Panc1 (cell line): ENCODE measurements at regions not wholly inside any gene's neighbourhood (a gene's known extent, or its start where the extent isn't known, plus 50 kb on each side); places are given as distances from the start of the nearest gene placed in this dataset.

Experiments used
- ATAC-seq: fragments of 200-7000 bp; cut with Tn5 transposase; 2 replicates; pipeline ENCODE4 v1.9.1; 2020; ENCODE audit warnings: mild to moderate bottlenecking, moderate library complexity
- BruUV-seq: library from RNA; stranded (reverse); fragments of 400-500 nt; replicated peaks from 2 replicates; lab custom pipeline; 2021; lab: Mats Ljungman, UMichigan
- CTCF ChIA-PET: fragments of 300-600 bp; sonication (Branson Sonifier 250); formaldehyde crosslinking; loops from one replicate; lab custom pipeline; 2022; ENCODE audit warnings: antibody characterized with exemption; lab: Charles Lee
- POLR2A ChIA-PET: fragments of 300-600 bp; sonication (Branson Sonifier 250); formaldehyde crosslinking; loops from one replicate; lab custom pipeline; 2022; ENCODE audit warnings: antibody characterized with exemption; lab: Charles Lee
- DNase-seq: peaks from one replicate; pipeline ENCODE4 v3.0.0-alpha.2; 2010; ENCODE audit warnings: low read depth, low spot score
- H3K27ac ChIP-seq: 2 replicates; pipeline ENCODE4 v1.5.1; 2011; ENCODE audit warnings: mild to moderate bottlenecking, low read length, inconsistent platforms
- H3K27me3 ChIP-seq: fragments of 200-500 bp; sonication (Bioruptor generic); 2 replicates; pipeline ENCODE4 v1.6.0; 2014; ENCODE audit warnings: low read length, inconsistent platforms; ENCODE audit not compliant: control insufficient read depth, insufficient read depth
- H3K36me3 ChIP-seq: fragments of 200-500 bp; sonication (Bioruptor generic); 2 replicates; pipeline ENCODE4 v1.5.1; 2014; ENCODE audit warnings: inconsistent platforms, mild to moderate bottlenecking, low read length, moderate library complexity; ENCODE audit not compliant: control insufficient read depth, insufficient read depth
- H3K4me1 ChIP-seq: 2 replicates; pipeline ENCODE4 v1.5.1; 2011; ENCODE audit warnings: inconsistent platforms, mild to moderate bottlenecking, low read length, moderate library complexity; ENCODE audit not compliant: control insufficient read depth, insufficient read depth
- H3K4me3 ChIP-seq, 2 experiments: 2 replicates each; pipeline ENCODE4 v1.5.1; 2011 to 2012; ENCODE audit warnings: low read depth in 2 of 2, low read length in 2 of 2, mild to moderate bottlenecking in 2 of 2, inconsistent platforms in 1 of 2, moderate library complexity in 1 of 2
- H3K9me3 ChIP-seq: fragments of 200-500 bp; sonication (Bioruptor generic); 2 replicates; pipeline ENCODE4 v1.5.1; 2014; ENCODE audit warnings: low read depth, mild to moderate bottlenecking, inconsistent platforms, low read length, moderate library complexity; ENCODE audit not compliant: control insufficient read depth, insufficient read depth
- CTCF ChIP-seq: fragments of 450-650 bp; IDR thresholded peaks from 2 replicates; pipeline ENCODE4 v1.5.1; 2017; ENCODE audit warnings: mild to moderate bottlenecking
- POLR2AphosphoS5 ChIP-seq: IDR thresholded peaks from 2 replicates; pipeline ENCODE4 v1.6.1; 2012; ENCODE audit warnings: mild to moderate bottlenecking, low read depth, low read length, moderate library complexity
- REST ChIP-seq, 2 experiments: IDR thresholded peaks; 2 replicates each; pipeline ENCODE4 v1.6.1; 2011 to 2012; ENCODE audit warnings: low read depth in 2 of 2, control low read depth in 1 of 2, low read length in 1 of 2, mild to moderate bottlenecking in 1 of 2, moderate library complexity in 1 of 2; ENCODE audit not compliant: insufficient read depth in 1 of 2
- SIN3A ChIP-seq: IDR thresholded peaks from 2 replicates; pipeline ENCODE4 v1.6.1; 2012; ENCODE audit warnings: low read depth, mild to moderate bottlenecking, low read length, moderate library complexity, borderline replicate concordance; ENCODE audit not compliant: insufficient read depth
- TCF7L2 ChIP-seq: IDR thresholded peaks from 2 replicates; pipeline ENCODE4 v1.6.1; 2011; ENCODE audit warnings: mild to moderate bottlenecking, low read depth, low read length, inconsistent platforms
- in situ Hi-C: cut with HindIII; loops from 2 replicates; pipeline ENCODE4 v1.10.0; 2016; ENCODE audit warnings: low sequenced_read_pairs, low pct_unique_long_range_greater_than_20kb
- intact Hi-C: fragments of 100-400 bp; cut with micrococcal nuclease; formaldehyde crosslinking; loops from one replicate; pipeline ENCODE4 v1.10.0; 2022; ENCODE audit not compliant: unreplicated experiment

- in situ Hi-C loops (no loop called here), intact Hi-C loops (no loop called here)
- no TSS peak for BruUV-seq
- ChIA-PET CTCF (no interaction called here), POLR2A (no interaction called here)
- Histone ChIP-seq H3K4me1 (no peaks in the 10 kb centered on the region), H3K27me3 (no peaks in the 10 kb centered on the region), H3K27ac (no peak overlapping the region), H3K36me3 (no peaks in the 10 kb centered on the region), H3K4me3 (no peak overlapping the region), H3K9me3 (no peaks in the 10 kb centered on the region)
- DNase-seq (no peak), ATAC-seq (no peak)
- TF ChIP-seq REST (IDR thresholded peaks at IDR 0.05; ENCODE audit: insufficient read depth in 1 of 2, low read depth in 2 of 2, low read length in 1 of 2) (no peak), CTCF (no peak), SIN3A (no peak), POLR2AphosphoS5 (no peak), TCF7L2 (no peak)
Measured at GRCh38 chr12:61870658-61871484, 389.3 kb upstream of the USP15 start.

GRCh38 chr12:61871485-61871810 is 388.8 kb upstream of the USP15 start:
- ChIA-PET POLR2A (no interaction called here), CTCF (no interaction called here)
- no peak overlapping the region for H3K27ac ChIP-seq
- BruUV-seq: no TSS peak
- TF ChIP-seq SIN3A (no peak), TCF7L2 (no peak), POLR2AphosphoS5 (no peak), REST (IDR thresholded peaks at IDR 0.05; ENCODE audit: insufficient read depth in 1 of 2, low read depth in 2 of 2, low read length in 1 of 2) (no peak), CTCF (no peak)
- ATAC-seq (no peak), DNase-seq (no peak)
- H3K36me3 ChIP-seq: no peaks in the 10 kb centered on the region
- in situ Hi-C loops: no loop called here
- no peaks in the 10 kb centered on the region for H3K9me3 ChIP-seq
- intact Hi-C loops: no loop called here
- no peaks in the 10 kb centered on the region for H3K4me1 ChIP-seq
- H3K4me3 ChIP-seq: no peak overlapping the region
- H3K27me3 ChIP-seq: no peaks in the 10 kb centered on the region
